Cerebellar cortex (tissue), 1 donor: ENCODE measurements at regions not wholly inside any gene's neighbourhood (a gene's known extent, or its start where the extent isn't known, plus 50 kb on each side); places are given as distances from the start of the nearest gene placed in this dataset.
A peak's percentile ranks its signal among the peaks of the same experiment; 100 is the strongest.
"Not testable (repeated sequence)": the region's sequence is repeated elsewhere in the genome, so short reads cannot be mapped to it uniquely, and the experiment has no call there.

Experiments
- DNase-seq: peaks from one replicate; pipeline ENCODE4 v3.0.0-alpha.2; 2015; ENCODE audit warnings: low spot score

- not testable (repeated sequence) for DNase-seq
These were observed 2730.6 kb downstream of the RPIA start for GRCh38 chr2:91422102-91422501.

- not testable (repeated sequence) for DNase-seq
These were observed 2735.7 kb downstream of the RPIA start for GRCh38 chr2:91427148-91427547.

DNA sequence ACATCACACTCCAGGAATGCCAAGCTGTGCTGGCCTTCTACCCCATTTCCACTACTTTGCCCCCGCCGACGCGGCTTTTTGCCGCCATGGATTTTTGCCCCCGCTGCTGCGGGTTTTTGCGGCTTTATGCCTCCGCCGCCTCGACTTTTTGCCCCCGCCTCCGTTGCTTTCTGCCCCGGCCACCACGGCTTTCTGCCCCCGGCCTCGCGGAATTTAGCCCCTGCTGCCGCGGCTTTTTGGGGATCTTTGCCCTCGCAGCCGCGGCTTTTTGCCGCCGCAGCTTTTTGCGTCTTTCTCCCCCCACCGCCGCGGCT, 2750.4 kb downstream of the RPIA start:
- not testable (repeated sequence) for DNase-seq

DNA sequence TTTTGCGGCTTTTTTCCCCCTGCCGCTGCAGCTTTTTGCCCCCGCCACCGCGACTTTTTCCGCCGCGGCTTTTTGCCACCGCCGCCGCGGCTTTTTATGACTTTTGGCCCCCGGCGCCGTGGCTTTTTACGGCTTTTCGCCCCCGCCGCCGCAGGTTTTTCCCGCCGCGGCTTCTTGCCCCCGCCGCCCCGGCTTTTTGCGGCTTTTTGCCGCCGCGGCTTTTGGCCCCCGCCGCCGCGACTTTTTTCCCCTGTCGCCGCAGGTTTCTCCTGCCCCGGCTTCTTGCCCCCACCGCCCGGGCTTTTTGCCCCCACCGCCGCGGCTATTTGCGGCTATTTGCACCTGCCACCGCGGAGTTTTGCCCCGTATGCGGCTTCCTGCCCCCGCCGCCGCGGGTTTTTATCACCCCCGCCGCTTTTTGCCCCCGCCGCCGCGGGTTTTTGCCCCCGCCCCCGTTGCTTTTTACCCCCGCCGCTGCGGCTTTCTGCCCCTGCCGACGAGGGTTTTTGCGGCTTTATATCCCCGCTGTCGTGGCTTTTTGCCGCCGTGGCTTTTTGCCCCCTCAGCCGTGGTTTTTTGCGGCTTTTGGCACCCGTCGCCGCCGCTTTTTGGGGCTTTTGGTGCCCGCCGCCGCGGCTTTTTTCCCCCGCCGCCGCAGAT, 2750.9 kb downstream of the RPIA start:
- DNase-seq, result no peak

DNA sequence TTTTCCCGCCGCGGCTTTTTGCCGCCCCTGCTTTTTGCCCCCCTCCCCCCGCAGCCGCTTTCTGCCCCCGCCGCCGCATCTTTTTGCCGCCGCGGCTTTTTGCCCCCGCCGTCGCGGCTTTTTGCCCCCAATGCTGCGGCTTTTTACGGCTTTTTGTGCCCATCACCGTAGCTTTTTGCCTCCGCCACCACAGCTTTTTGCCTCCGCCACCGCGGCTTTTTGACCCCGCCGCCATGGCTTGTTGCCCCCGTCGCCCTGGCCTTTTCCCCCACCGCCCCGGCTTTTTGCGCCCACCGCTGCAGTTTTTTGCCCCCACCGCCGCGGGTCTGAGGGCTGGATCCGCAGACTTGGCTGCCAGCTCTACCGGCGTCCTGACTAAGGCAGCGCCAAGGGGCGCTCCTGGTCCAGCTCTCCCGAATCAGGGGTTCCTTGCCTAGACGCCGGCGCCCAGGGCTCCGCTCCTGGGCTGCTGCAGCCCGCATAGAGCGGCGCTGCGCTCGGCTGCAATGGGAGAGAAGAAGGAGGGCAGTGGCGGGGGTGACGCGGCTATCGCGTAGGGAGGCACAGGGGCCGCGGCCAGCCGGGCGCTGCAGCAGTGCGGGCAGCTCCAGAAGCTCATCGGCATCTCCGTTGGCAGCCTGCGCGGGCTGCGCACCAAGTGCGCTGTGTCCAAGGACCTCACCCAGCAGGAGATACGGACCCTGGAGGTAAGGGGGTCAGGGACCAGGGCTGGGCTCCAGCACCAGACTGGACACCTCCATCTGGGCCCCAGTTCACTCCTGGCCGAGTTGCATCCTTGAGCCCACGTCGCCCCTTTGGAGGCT, 2751.6 kb downstream of the RPIA start:
- not testable (repeated sequence) for DNase-seq

DNA sequence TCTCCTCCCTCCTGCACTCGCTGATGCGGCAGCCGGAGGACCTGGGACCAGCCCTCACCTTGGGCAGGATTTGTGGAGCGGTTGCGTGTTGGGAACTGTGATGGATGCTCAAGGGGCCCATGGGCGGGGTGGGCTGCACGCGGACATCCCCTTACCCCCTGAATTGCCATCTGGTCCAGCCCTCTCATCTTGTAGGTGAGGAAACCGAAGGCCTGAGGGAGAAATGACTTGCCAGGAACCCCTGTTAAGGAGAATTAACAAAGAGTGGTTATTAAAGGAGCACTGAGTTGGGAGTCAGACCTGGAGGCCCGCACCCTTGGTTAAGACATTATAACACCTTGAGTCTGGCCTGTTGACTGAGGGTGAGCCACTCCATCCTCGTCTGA, 2752.2 kb downstream of the RPIA start:
- not testable (repeated sequence) for DNase-seq

GRCh38 chr2:91445705-91446104, 2754.2 kb downstream of the RPIA start:
- DNase-seq, result not testable (repeated sequence)

GRCh38 chr2:91446489-91446888, 2755.0 kb downstream of the RPIA start:
- DNase-seq, result not testable (repeated sequence)

DNA sequence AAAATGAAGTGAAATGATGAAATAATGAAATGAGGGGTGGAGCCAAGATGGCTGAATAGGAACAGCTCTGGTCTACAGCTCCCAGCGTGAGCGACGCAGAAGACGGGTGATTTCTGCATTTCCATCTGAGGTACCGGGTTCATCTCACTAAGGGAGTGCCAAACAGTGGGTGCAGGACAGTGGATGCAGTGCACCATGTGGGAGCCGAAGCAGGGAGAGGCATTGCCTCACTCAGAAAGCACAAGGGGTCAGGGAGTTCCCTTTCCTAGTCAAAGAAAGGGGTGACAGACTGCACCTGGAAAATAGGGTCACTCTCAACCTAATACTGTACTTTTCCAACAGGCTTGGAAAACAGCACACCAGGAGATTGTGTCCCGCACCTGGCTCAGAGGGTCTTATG, 2755.4 kb downstream of the RPIA start:
- not testable (repeated sequence) for DNase-seq

GRCh38 chr2:91447508-91447907, 2756.0 kb downstream of the RPIA start:
- DNase-seq, result not testable (repeated sequence)

DNA sequence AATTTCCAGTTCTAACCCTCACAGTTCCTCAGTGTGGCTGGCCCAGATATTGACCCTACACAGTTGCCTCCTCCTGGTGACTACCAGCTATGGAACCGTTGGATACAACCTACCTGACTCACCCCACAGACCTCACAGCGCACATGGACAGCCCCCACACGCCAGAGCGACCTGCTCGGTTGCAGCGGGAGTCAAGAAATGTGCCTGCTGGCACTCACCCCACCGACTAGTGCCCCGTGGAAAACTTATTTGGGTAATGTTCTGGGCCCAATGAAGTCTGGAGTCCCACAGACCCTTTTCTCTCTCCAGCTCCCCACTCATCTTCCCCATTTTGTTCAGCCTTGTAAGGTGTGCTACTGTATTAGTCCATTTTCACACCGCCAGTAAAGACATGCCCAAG, 2770.8 kb downstream of the RPIA start:
- DNase-seq, result not testable (repeated sequence)

DNA sequence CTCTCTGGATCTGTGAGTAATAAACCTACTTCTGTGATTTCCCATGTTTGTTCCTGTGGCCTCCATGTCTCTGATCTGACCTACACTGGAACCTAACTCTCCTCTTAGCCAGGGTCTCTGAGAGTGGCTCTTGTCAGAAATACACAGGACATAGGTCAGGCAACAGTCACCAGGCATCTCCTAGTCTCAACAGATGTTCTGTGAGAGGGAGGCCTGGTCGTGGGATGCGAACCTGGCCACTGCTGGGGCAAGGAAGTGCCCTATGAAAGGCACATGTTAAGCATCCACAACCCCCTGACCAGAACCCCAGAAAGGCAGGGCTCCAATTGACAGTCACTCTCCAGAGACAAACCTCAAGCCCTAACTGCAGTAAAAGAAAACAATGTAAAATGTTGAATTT, 2771.5 kb downstream of the RPIA start:
- DNase-seq, result not testable (repeated sequence)

- DNase-seq, result not testable (repeated sequence)
These were observed 2775.4 kb downstream of the RPIA start for GRCh38 chr2:91466780-91467363.

GRCh38 chr2:91476244-91476935, 2784.9 kb downstream of the RPIA start:
- DNase-seq, result not testable (repeated sequence)

GRCh38 chr2:91476936-91477246, 2785.4 kb downstream of the RPIA start:
- DNase-seq, result not testable (repeated sequence)

DNA sequence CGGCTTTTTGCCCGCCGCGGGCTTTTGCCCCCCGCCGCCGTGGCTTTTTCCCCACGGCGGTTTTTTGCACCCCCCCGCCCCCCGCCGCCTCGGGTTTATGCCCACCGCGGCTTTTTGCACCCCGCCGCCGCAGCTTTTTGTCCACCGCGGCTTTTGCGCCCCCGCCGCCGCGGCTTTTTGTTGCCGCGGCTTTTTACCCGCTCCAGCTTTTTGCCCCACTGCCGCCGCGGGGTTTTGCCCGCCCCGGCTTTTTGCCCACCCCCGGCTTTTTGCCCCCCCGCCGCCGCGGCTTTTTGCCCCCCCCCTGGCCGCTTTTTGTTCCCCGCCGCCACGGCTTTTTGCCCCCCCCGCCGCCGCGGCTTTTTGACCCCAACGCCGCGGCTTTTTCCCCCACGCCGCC, 2785.8 kb downstream of the RPIA start:
- not testable (repeated sequence) for DNase-seq

DNA sequence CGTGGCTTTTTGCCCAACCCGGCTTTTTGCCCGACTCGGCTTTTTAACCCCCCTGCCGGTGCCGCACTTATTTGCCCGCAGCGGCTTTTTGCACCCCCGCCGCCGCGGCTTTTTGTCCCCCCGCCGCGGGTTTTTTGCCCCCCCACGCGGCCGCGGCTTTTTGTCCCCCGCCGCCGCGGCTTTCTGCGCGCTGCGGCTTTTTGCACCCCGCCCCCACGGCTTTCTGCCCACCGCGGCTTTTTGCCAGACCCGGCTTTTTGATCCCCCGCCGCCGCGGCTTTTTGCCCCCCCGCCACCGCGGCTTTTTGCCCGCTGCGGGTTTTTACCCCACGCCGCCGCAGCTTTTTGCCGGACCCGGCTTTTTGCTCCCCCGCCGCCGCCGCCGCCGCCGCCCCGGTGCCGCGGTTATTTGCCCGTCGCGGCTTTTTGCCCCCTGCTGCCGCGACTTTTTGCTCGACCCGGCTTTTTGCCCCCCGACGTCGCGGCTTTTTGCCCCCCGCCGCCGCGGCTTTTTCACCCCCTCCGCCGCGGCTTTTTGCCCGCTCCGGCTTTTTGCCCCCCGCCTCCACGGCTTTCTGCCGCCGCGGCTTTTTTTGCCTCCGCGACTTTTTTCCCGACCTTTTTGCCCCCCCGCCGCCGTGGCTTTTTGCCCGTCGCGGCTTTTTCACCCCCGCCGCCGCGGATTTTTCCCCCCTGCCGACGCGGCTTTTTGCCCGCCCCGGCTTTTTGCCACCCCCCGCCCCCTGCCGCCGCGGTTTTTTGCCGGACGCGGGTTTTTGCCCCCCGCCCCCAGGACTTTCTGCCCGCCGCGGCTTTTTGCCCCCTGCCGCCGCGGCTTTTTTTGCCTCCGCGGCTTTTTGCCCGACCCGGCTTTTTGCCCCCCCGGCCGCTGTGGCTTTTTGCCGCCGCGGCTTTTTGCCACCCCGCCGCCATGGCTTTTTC, 2786.5 kb downstream of the RPIA start:
- peak; percentile 4 for DNase-seq

DNA sequence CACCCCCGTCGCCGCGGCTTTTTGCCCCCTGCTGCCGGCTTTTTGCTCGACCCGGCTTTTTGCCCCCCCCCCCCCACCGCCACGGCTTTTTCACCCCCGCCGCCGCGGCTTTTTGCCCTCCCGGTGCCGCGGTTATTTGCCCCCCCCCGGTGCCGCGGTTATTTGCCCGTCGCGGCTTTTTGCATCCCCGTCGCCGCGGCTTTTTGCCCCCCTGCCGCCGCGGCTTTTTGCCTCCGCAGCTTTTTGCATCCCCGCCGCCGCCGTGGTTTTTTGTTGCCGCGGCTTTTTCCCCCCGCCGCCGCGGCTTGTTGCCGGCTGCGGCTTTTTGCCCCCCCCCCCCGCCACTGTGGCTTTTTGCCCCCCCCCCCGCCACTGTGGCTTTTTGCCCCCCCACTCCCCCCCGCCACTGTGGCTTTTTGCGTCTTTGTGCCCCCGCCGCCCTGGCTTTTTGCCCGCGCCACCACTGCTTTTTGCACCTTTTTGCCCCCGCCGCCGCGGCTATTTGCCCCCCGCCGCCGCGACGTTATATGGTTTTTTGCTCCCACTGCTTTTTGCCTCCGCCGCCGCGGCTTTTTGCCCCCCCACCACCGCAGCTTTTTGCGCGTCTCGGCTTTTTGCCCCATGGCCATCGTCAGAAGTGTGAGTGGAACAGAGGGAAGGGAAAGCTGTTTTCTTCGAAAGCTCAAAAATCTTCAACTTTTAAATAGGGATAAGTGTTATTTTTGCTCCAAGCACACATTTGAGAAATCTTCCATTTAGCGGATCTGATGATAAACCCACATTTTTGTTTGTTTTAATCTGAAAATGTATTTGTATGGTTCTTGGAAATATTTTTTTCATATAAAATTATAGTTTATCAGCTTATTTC, 2787.6 kb downstream of the RPIA start:
- DNase-seq, result not testable (repeated sequence)

DNA sequence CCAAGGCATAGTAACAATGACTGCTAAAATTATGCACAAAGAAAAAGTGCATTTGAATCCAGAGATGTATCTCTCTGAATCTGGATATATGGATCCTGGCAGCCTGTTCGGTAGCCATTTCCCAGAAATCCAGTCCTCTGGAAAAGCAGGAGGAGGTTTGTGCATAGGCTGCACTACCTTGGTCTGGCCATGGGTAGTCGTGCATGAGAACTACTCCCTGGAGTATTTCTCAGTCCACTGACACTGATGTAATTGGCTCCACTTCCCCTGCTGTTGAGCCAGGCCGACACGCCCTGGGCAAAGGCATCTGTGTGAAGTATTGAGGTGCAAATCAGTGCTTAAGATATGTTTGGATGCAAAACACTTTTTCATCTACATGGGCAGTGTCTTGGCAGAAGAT, 2793.8 kb downstream of the RPIA start:
- not testable (repeated sequence) for DNase-seq
